ENCODE measurements at regions not wholly inside any gene's neighbourhood (a gene's known extent, or its start where the extent isn't known, plus 50 kb on each side); places are given as distances from the start of the nearest gene placed in this dataset.

DNA sequence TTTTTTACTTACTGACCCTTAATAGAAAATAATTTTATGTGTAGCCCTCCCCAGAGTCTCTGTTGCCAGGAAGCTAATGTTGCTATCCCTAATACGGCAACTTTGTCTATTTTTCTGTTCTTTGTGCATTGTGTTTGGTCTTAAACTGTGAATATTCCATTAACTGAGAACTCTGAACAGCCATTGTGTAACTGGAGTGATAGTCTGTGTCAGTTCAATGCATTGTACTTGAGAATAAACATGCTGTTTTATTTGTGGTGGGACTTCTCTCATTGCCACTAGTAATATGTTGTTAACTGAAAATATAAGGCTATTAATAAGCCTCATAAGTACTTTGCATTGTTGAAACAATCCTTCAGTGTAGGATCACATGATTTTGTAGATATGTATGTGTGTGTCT lies 278.3 kb upstream of the DMRT1 start:
- ATAC-seq (replicated peaks) = no peak
- no peak overlapping the region for H3K27ac Mint-ChIP-seq
- H3K4me1 Mint-ChIP-seq = peaks cover 14% of the 10 kb centered on the region
- peaks cover 5% of the 10 kb centered on the region for H3K9me3 Mint-ChIP-seq
- H3K4me3 Mint-ChIP-seq = no peak overlapping the region
- peaks cover 4% of the 10 kb centered on the region for H3K27me3 Mint-ChIP-seq
- H3K36me3 Mint-ChIP-seq (ENCODE audit: low read depth) = peaks cover 13% of the 10 kb centered on the region

GRCh38 chr9:565528-565927 lies 276.0 kb upstream of the DMRT1 start:
- no peak overlapping the region for H3K27ac Mint-ChIP-seq
- H3K4me3 Mint-ChIP-seq = no peak overlapping the region
- H3K36me3 Mint-ChIP-seq (ENCODE audit: low read depth) = peaks cover 13% of the 10 kb centered on the region
- peaks cover 5% of the 10 kb centered on the region for H3K9me3 Mint-ChIP-seq
- ATAC-seq (replicated peaks) = no peak
- H3K4me1 Mint-ChIP-seq = peaks cover 3% of the 10 kb centered on the region
- H3K27me3 Mint-ChIP-seq = peaks cover 4% of the 10 kb centered on the region

GRCh38 chr9:567128-567746 lies 274.3 kb upstream of the DMRT1 start:
- no peak overlapping the region for H3K27ac Mint-ChIP-seq
- H3K4me3 Mint-ChIP-seq = no peak overlapping the region
- no peak for ATAC-seq (replicated peaks)
- peaks cover 13% of the 10 kb centered on the region for H3K36me3 Mint-ChIP-seq (ENCODE audit: low read depth)
- peaks cover 4% of the 10 kb centered on the region for H3K27me3 Mint-ChIP-seq
- H3K4me1 Mint-ChIP-seq = peaks cover 3% of the 10 kb centered on the region
- H3K9me3 Mint-ChIP-seq = peaks cover 5% of the 10 kb centered on the region

DNA sequence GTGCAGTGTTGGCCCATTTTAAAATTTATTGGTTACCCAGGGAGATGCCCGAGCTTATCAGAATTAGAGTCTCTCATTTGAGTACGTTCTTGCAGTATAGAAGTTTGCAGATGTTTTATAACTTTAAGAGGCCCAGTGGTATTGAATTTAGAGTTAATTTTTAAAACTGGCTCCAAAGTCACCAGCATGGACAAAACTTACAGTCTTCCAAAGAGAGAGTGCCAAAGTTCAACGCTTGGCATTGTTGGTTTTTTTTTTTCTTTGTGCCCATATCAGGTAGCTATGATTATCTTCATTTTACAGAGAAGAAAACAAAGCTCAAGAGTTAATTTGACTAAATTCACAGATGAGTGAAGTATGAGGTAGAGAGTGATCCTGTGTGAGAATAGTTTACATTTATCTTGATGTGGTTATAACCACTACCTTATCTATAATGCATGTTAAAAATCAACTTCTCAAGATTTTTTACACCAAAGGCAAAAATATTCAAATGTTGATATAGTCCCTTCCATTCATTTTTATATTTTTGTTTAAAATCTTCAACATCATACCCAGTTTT lies 273.7 kb upstream of the DMRT1 start:
- Mint-ChIP-seq H3K9me3 (peaks cover 5% of the 10 kb centered on the region), H3K36me3 (ENCODE audit: low read depth) (peaks cover 13% of the 10 kb centered on the region), H3K4me3 (no peak overlapping the region), H3K27me3 (peaks cover 4% of the 10 kb centered on the region), H3K4me1 (peaks cover 3% of the 10 kb centered on the region), H3K27ac (no peak overlapping the region)
- ATAC-seq (replicated peaks) = no peak

- peaks cover 3% of the 10 kb centered on the region for H3K4me1 Mint-ChIP-seq
- no peak overlapping the region for H3K4me3 Mint-ChIP-seq
- H3K9me3 Mint-ChIP-seq = peaks cover 5% of the 10 kb centered on the region
- peaks cover 13% of the 10 kb centered on the region for H3K36me3 Mint-ChIP-seq (ENCODE audit: low read depth)
- H3K27ac Mint-ChIP-seq = no peak overlapping the region
- ATAC-seq (replicated peaks) = no peak
- H3K27me3 Mint-ChIP-seq = peaks cover 4% of the 10 kb centered on the region
Measured at GRCh38 chr9:569296-569695, 272.2 kb upstream of the DMRT1 start.

DNA sequence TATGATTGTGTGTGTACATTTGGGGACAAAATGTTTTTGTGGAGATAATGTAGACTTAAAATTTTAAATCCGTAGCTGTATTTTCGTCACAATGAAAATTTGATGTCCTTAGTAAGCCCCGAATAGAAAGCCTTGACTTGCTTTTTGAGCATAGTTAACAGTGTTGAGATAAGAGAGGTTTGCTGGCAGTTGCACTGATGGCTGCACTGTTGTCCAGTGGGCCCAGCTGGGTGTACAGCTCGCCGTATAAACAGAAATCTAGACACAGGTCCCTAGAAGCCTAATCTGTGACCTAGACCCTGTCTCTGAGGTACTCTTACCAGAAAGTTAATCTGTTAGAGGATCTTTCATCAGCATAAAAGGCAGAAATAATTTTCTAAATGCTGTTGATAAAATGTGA lies 271.3 kb upstream of the DMRT1 start:
- Mint-ChIP-seq H3K9me3 (peaks cover 3% of the 10 kb centered on the region), H3K4me3 (no peak overlapping the region), H3K4me1 (peaks cover 3% of the 10 kb centered on the region), H3K36me3 (ENCODE audit: low read depth) (peaks cover 11% of the 10 kb centered on the region), H3K27ac (no peak overlapping the region), H3K27me3 (peaks cover 3% of the 10 kb centered on the region)
- no peak for ATAC-seq (replicated peaks)

GRCh38 chr9:571066-571465 lies 270.4 kb upstream of the DMRT1 start:
- no peak overlapping the region for H3K27ac Mint-ChIP-seq
- no peak for ATAC-seq (replicated peaks)
- H3K4me1 Mint-ChIP-seq = peaks cover 3% of the 10 kb centered on the region
- no peaks in the 10 kb centered on the region for H3K9me3 Mint-ChIP-seq
- no peaks in the 10 kb centered on the region for H3K27me3 Mint-ChIP-seq
- peaks cover 2% of the 10 kb centered on the region for H3K36me3 Mint-ChIP-seq (ENCODE audit: low read depth)
- H3K4me3 Mint-ChIP-seq = no peak overlapping the region

DNA sequence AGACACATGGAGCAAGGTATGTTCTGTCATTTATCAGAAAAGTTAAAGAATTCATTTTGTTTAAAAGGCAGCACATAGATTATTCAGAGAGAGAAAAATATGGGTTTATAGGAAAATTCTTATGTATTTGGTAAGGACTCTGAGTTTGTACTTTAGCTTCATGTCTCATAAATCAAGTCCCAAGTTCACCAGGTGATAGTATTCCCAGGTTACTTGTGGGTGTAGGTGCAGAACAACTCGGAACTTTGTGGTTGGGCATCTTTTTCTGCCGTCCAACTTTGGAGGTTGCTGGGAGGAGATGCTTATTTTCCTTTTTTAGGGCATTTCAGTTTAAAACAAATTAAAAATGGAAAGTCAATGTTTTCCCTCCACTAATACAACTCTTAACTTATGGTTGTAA lies 269.8 kb upstream of the DMRT1 start:
- Mint-ChIP-seq H3K4me3 (no peak overlapping the region), H3K9me3 (no peaks in the 10 kb centered on the region), H3K27me3 (no peaks in the 10 kb centered on the region), H3K4me1 (peaks cover 3% of the 10 kb centered on the region), H3K36me3 (ENCODE audit: low read depth) (no peaks in the 10 kb centered on the region), H3K27ac (no peak overlapping the region)
- no peak for ATAC-seq (replicated peaks)

DNA sequence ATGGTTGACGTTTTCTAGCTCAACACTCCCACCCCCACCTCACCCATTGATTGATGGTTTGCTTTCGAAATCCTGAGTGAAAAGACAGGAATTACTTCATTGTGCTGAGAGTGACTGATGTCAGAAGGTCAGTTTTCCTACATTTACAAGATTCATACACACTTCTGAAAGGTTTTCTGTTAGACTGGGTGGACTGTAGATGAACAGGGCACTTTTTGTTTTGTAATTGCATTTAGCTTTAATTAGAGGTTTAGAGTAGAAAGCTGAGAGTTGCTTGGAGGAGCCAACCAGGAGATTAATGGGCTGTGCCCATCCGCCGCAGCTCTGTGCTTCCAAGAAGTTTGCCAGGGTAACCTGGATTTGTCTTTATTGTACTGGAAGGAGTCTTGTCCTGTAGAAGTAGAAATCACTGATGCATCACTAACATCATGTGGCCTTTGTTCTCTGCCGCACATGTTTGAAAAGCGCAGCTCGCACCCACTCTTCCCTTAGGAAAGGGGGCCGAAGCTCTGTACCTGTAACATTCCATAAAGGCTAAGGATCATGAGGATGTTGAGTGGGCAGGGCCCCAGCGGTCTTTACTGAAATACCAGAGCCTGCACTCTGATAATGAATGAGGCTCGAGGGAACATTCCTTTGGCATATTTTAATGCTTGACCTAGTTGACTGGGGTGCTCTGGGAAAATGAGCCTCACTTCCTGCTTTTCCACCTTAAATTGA lies 267.6 kb upstream of the DMRT1 start:
- no peak overlapping the region for H3K4me3 Mint-ChIP-seq
- H3K27me3 Mint-ChIP-seq = no peaks in the 10 kb centered on the region
- no peaks in the 10 kb centered on the region for H3K4me1 Mint-ChIP-seq
- no peak for ATAC-seq (replicated peaks)
- H3K27ac Mint-ChIP-seq = no peak overlapping the region
- H3K9me3 Mint-ChIP-seq = no peaks in the 10 kb centered on the region
- no peaks in the 10 kb centered on the region for H3K36me3 Mint-ChIP-seq (ENCODE audit: low read depth)

- Mint-ChIP-seq H3K4me3 (no peak overlapping the region), H3K27ac (no peak overlapping the region), H3K36me3 (ENCODE audit: low read depth) (no peaks in the 10 kb centered on the region), H3K27me3 (no peaks in the 10 kb centered on the region), H3K4me1 (no peaks in the 10 kb centered on the region), H3K9me3 (no peaks in the 10 kb centered on the region)
- no peak for ATAC-seq (replicated peaks)
Measured at GRCh38 chr9:575139-575538, 266.4 kb upstream of the DMRT1 start.

- H3K4me3 Mint-ChIP-seq = no peak overlapping the region
- H3K9me3 Mint-ChIP-seq = no peaks in the 10 kb centered on the region
- H3K27ac Mint-ChIP-seq = no peak overlapping the region
- no peak for ATAC-seq (replicated peaks)
- H3K4me1 Mint-ChIP-seq = no peaks in the 10 kb centered on the region
- H3K27me3 Mint-ChIP-seq = no peaks in the 10 kb centered on the region
- H3K36me3 Mint-ChIP-seq (ENCODE audit: low read depth) = no peaks in the 10 kb centered on the region
Measured at GRCh38 chr9:580652-581342, 260.7 kb upstream of the DMRT1 start.

GRCh38 chr9:581673-582497 lies 259.6 kb upstream of the DMRT1 start:
- Mint-ChIP-seq H3K36me3 (ENCODE audit: low read depth) (no peaks in the 10 kb centered on the region), H3K4me1 (no peaks in the 10 kb centered on the region), H3K27ac (no peak overlapping the region), H3K27me3 (no peaks in the 10 kb centered on the region), H3K4me3 (no peak overlapping the region), H3K9me3 (no peaks in the 10 kb centered on the region)
- ATAC-seq (replicated peaks) = no peak

GRCh38 chr9:582775-583174 lies 258.7 kb upstream of the DMRT1 start:
- ATAC-seq (replicated peaks) = no peak
- Mint-ChIP-seq H3K4me1 (no peaks in the 10 kb centered on the region), H3K36me3 (ENCODE audit: low read depth) (no peaks in the 10 kb centered on the region), H3K9me3 (no peaks in the 10 kb centered on the region), H3K27me3 (no peaks in the 10 kb centered on the region), H3K27ac (no peak overlapping the region), H3K4me3 (no peak overlapping the region)

DNA sequence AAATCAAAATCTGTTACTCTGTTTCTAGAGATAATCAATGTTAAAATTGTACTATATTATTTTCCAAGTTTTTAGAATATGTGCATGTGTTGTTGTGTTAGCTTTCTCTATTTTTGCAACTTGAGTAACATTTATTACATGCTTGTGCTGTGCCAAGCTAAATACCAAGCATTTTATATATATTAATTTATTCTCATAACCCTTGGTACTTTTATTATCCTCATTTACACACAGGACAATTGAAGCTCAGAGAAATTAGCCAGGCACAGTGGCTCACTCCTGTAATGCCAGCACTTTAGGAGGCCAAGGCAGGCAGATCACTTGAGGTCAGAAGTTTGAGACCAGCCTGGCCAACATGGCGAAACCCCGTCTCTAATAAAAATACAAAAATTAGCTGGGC lies 254.0 kb upstream of the DMRT1 start:
- Mint-ChIP-seq H3K27me3 (no peaks in the 10 kb centered on the region), H3K27ac (no peak overlapping the region), H3K4me3 (no peak overlapping the region), H3K36me3 (ENCODE audit: low read depth) (no peaks in the 10 kb centered on the region), H3K4me1 (peaks cover 9% of the 10 kb centered on the region), H3K9me3 (no peaks in the 10 kb centered on the region)
- ATAC-seq (replicated peaks) = no peak

All from activated T-helper 17 cell treated with anti-CD3 and anti-CD28 coated beads, Interleukin-2, amount 50 U/mL, for 72 hours (primary cell).